Endothelial cell of umbilical vein (primary cell): ENCODE measurements at regions not wholly inside any gene's neighbourhood (a gene's known extent, or its start where the extent isn't known, plus 50 kb on each side); places are given as distances from the start of the nearest gene placed in this dataset.

ENCODE experiments used
- BruUV-seq: library from RNA; stranded (reverse); fragments of 400-500 nt; replicated peaks from 2 replicates; lab custom pipeline; 2021; lab: Mats Ljungman, UMichigan
- CTCF ChIA-PET: fragments of 300-600, 350-600 bp; sonication (Branson Sonifier 250); formaldehyde crosslinking; loops from one replicate; lab custom pipeline; 2021; ENCODE audit warnings: antibody characterized with exemption, inconsistent platforms; lab: Charles Lee
- POLR2A ChIA-PET: fragments of 300-600, 350-600 bp; sonication (Branson Sonifier 250); formaldehyde crosslinking; loops from one replicate; lab custom pipeline; 2021; ENCODE audit warnings: antibody characterized with exemption, inconsistent platforms; lab: Charles Lee
- DNase-seq: peaks from one replicate; pipeline ENCODE4 v3.0.0-alpha.2; 2011; ENCODE audit warnings: low read depth, low spot score
- FAIRE-seq: peaks from 2 replicates; lab custom pipeline; 2011; peaks lifted over from hg19 to GRCh38; lab: Jason Lieb, UNC
- H2AFZ ChIP-seq: 2 replicates; pipeline ENCODE4 v1.6.0; 2012; ENCODE audit warnings: low read depth, low read length, control low read depth, inconsistent platforms
- H3K27ac ChIP-seq: 2 replicates; pipeline ENCODE4 v1.5.1; 2011; ENCODE audit warnings: low read depth, mild to moderate bottlenecking, control low read depth, low read length, moderate library complexity; ENCODE audit not compliant: insufficient read depth
- H3K27me3 ChIP-seq, 2 experiments: 2 replicates each; pipeline versions ENCODE4 v1.6.0 to v1.6.1; 2011; ENCODE audit warnings: low read length in 2 of 2, mixed read lengths in 1 of 2; ENCODE audit not compliant: control insufficient read depth in 2 of 2, insufficient read depth in 2 of 2
- H3K36me3 ChIP-seq, 2 experiments: 2 replicates in 1 of 2; 3 replicates in 1 of 2; pipeline ENCODE4 v1.5.1; 2011; ENCODE audit warnings: low read length in 2 of 2, mild to moderate bottlenecking in 1 of 2, moderate library complexity in 1 of 2; ENCODE audit not compliant: control insufficient read depth in 2 of 2, insufficient read depth in 2 of 2; ENCODE audit errors: extremely low read depth in 1 of 2
- H3K4me1 ChIP-seq: 3 replicates; pipeline ENCODE4 v1.5.1; 2011; ENCODE audit warnings: mild to moderate bottlenecking, low read length; ENCODE audit not compliant: control insufficient read depth, insufficient read depth; ENCODE audit errors: extremely low read depth
- H3K4me2 ChIP-seq: 2 replicates; pipeline ENCODE4 v1.6.1; 2011; ENCODE audit warnings: low read length, control low read depth, mixed read lengths; ENCODE audit not compliant: insufficient read depth
- H3K4me3 ChIP-seq, 3 experiments: fragments of 200-600 bp in 1 of 3; sonication (generic), shearing (Covaris generic) in 1 of 3; replicated peaks in 1 of 3; 2 replicates each; pipeline ENCODE4 v1.5.1; 2011 to 2016; ENCODE audit warnings: control low read depth in 3 of 3, low read length in 3 of 3, mild to moderate bottlenecking in 2 of 3, inconsistent platforms in 1 of 3, low read depth in 1 of 3, moderate library complexity in 1 of 3; ENCODE audit not compliant: insufficient read depth in 1 of 3
- H3K79me2 ChIP-seq: 2 replicates; pipeline ENCODE4 v1.6.0; 2012; ENCODE audit warnings: low read length, inconsistent platforms; ENCODE audit not compliant: control insufficient read depth, insufficient read depth
- H3K9ac ChIP-seq: replicated peaks from 2 replicates; pipeline ENCODE3; 2011; ENCODE audit warnings: low read length, control low read depth; ENCODE audit not compliant: insufficient read depth; ENCODE audit errors: extremely low read depth
- H3K9me1 ChIP-seq: replicated peaks from 3 replicates; pipeline ENCODE4 v1.6.0; 2011; ENCODE audit warnings: mild to moderate bottlenecking, low read length; ENCODE audit not compliant: control insufficient read depth, insufficient read depth; ENCODE audit errors: extremely low read depth
- H3K9me3 ChIP-seq: replicated peaks from 2 replicates; pipeline ENCODE4 v1.5.1; 2012; ENCODE audit warnings: low read length, inconsistent platforms; ENCODE audit not compliant: control insufficient read depth, insufficient read depth
- H4K20me1 ChIP-seq: replicated peaks from 2 replicates; pipeline ENCODE3; 2011; ENCODE audit warnings: mild to moderate bottlenecking, low read length; ENCODE audit not compliant: control insufficient read depth, insufficient read depth; ENCODE audit errors: extremely low read depth
- EZH2 ChIP-seq: IDR thresholded peaks from 2 replicates; pipeline ENCODE4 v1.6.1; 2012; ENCODE audit warnings: borderline replicate concordance, low read depth, mild to moderate bottlenecking, moderate library complexity, low read length, inconsistent platforms; ENCODE audit not compliant: severe bottlenecking
- FOS ChIP-seq: IDR thresholded peaks from 2 replicates; pipeline ENCODE4 v1.6.1; 2011; ENCODE audit warnings: mild to moderate bottlenecking, low read length, moderate library complexity, borderline replicate concordance; ENCODE audit not compliant: insufficient read depth
- GATA2 ChIP-seq: IDR thresholded peaks from 2 replicates; pipeline ENCODE4 v1.7.0; 2011; ENCODE audit warnings: low read depth, mild to moderate bottlenecking, moderate library complexity, mixed read lengths, low read length; ENCODE audit not compliant: insufficient read length, insufficient read depth
- JUN ChIP-seq: IDR thresholded peaks from 2 replicates; pipeline ENCODE4 v1.6.1; 2011; ENCODE audit warnings: borderline replicate concordance, low read depth; ENCODE audit not compliant: insufficient read length, insufficient read depth
- MAX ChIP-seq: IDR thresholded peaks from 2 replicates; pipeline ENCODE4 v1.6.1; 2011; ENCODE audit not compliant: insufficient read depth, insufficient read length
- MYC ChIP-seq: IDR thresholded peaks from one replicate; pipeline ENCODE4 v1.6.1; 2011; ENCODE audit warnings: mild to moderate bottlenecking, low read depth, low read length
- POLR2A ChIP-seq: IDR thresholded peaks from 2 replicates; pipeline ENCODE4 v1.6.1; 2012; ENCODE audit warnings: low read depth, mild to moderate bottlenecking, control low read depth, low read length
- POLR2AphosphoS5 ChIP-seq: IDR thresholded peaks from 2 replicates; pipeline ENCODE4 v1.6.1; 2012; ENCODE audit warnings: low read depth, mild to moderate bottlenecking, control low read depth, low read length, moderate library complexity; ENCODE audit not compliant: insufficient read depth
- dilution Hi-C: fragments of 300-500 bp; cut with MboI; formaldehyde crosslinking; loops from one replicate; pipeline ENCODE4 v1.15.0; 2019; ENCODE audit warnings: low sequenced_read_pairs; ENCODE audit not compliant: extremely low pct_ligation_motif_present
- intact Hi-C: fragments of 100-400 bp; cut with micrococcal nuclease; formaldehyde crosslinking; loops from one replicate; pipeline ENCODE4 v1.10.0; 2022
- TF ChIP-seq, protein P1 (sequence below), 2 donors: IDR thresholded peaks; 1 replicate in 1 of 2; 2 replicates in 1 of 2; pipeline ENCODE4 v1.5.1; 2011; ENCODE audit warnings: low read length in 2 of 2, mild to moderate bottlenecking in 2 of 2, moderate library complexity in 2 of 2, control low read depth in 1 of 2, inconsistent platforms in 1 of 2, low read depth in 1 of 2; ENCODE audit not compliant: insufficient read depth in 1 of 2; ENCODE audit errors: extremely low read depth in 1 of 2

GRCh38 chr2:45115181-45115580, 105.9 kb upstream of the SIX2 start:
- DNase-seq (no peak), FAIRE-seq (no peak)
- Histone ChIP-seq H3K4me3 (no peak overlapping the region), H3K9me1 (no peaks in the 10 kb centered on the region), H3K9me3 (no peaks in the 10 kb centered on the region), H3K27me3 (no peaks in the 10 kb centered on the region), H3K4me2 (no peak overlapping the region), H4K20me1 (no peaks in the 10 kb centered on the region), H3K9ac (no peak overlapping the region), H3K27ac (no peak overlapping the region), H3K36me3 (no peaks in the 10 kb centered on the region), H3K4me1 (no peaks in the 10 kb centered on the region), H2AFZ (no peak overlapping the region), H3K79me2 (no peaks in the 10 kb centered on the region)
- dilution Hi-C loops = no loop called here
- ChIA-PET POLR2A (no interaction called here), CTCF (interaction anchor here (0.6 kb wide), 1 partner anchor 70 kb away, joined by 3 read pairs; no protein-coding TSS in a partner anchor)
- intact Hi-C loops = no loop called here
- BruUV-seq = no TSS peak
- TF ChIP-seq POLR2A (no peak), MYC (no peak), POLR2AphosphoS5 (no peak), FOS (no peak), JUN (no peak), GATA2 (no peak), EZH2 (no peak), MAX (no peak)
- TF ChIP-seq, protein P1, sequence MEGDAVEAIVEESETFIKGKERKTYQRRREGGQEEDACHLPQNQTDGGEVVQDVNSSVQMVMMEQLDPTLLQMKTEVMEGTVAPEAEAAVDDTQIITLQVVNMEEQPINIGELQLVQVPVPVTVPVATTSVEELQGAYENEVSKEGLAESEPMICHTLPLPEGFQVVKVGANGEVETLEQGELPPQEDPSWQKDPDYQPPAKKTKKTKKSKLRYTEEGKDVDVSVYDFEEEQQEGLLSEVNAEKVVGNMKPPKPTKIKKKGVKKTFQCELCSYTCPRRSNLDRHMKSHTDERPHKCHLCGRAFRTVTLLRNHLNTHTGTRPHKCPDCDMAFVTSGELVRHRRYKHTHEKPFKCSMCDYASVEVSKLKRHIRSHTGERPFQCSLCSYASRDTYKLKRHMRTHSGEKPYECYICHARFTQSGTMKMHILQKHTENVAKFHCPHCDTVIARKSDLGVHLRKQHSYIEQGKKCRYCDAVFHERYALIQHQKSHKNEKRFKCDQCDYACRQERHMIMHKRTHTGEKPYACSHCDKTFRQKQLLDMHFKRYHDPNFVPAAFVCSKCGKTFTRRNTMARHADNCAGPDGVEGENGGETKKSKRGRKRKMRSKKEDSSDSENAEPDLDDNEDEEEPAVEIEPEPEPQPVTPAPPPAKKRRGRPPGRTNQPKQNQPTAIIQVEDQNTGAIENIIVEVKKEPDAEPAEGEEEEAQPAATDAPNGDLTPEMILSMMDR (IDR thresholded peaks at IDR 0.05; ENCODE audit: extremely low read depth in 1 of 2, insufficient read depth in 1 of 2, low read depth in 1 of 2, low read length in 2 of 2) = no peak
